Ectodermal cell (in vitro differentiated cells): ENCODE measurements at regions not wholly inside any gene's neighbourhood (a gene's known extent, or its start where the extent isn't known, plus 50 kb on each side); places are given as distances from the start of the nearest gene placed in this dataset.

Experiments used
- H3K27ac ChIP-seq: 2 replicates; pipeline ENCODE4 v1.7.0; 2013; ENCODE audit warnings: mild to moderate bottlenecking, low read depth, low read length; ENCODE audit not compliant: insufficient read depth, poor library complexity, severe bottlenecking
- H3K27me3 ChIP-seq: 2 replicates; pipeline ENCODE4 v1.7.0; 2013; ENCODE audit warnings: mild to moderate bottlenecking, low read length; ENCODE audit not compliant: insufficient read depth, control insufficient read depth, poor library complexity, severe bottlenecking
- H3K36me3 ChIP-seq: one replicate; pipeline ENCODE4 v1.7.0; 2013; ENCODE audit warnings: low read length; ENCODE audit not compliant: control insufficient read depth, insufficient read depth
- H3K4me1 ChIP-seq: one replicate; pipeline ENCODE4 v1.7.0; 2013; ENCODE audit warnings: low read length; ENCODE audit not compliant: control insufficient read depth, insufficient read depth
- H3K4me3 ChIP-seq: 2 replicates; pipeline ENCODE4 v1.7.0; 2013; ENCODE audit warnings: low read depth, low read length, control low read depth; ENCODE audit not compliant: insufficient read depth
- H3K9me3 ChIP-seq: 2 replicates; pipeline ENCODE4 v1.7.0; 2013; ENCODE audit warnings: mild to moderate bottlenecking, low read length, moderate library complexity; ENCODE audit not compliant: control insufficient read depth
- WGBS, 2 experiments: methylation state at CpG; one replicate each; pipeline ENCODE4 v1.1.7; 2013; ENCODE audit warnings: missing lambda C conversion rate in 2 of 2; 5-methylcytosine and 5-hydroxymethylcytosine counted together

DNA sequence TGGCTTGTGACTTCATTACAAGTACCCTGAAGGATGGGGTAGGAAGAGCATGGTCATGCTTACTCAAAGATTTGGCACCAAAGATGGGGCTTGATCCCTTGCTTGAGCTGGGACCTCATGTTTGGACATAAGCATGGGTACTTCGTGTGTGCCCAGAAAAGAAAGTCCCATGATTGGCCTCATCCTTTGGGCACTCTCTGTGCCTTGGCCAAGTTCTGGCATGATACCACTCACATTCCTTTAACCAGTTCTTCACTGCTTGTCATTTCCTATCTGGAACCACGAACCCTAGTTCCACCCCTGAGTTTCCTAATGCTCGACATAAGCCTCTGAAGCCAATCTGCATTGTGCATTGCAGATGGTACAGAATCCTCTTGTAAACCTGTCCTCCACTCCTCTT, 107.0 kb downstream of the NAV1 start:
- Histone ChIP-seq H3K27me3 (peaks cover 53% of the 10 kb centered on the region), H3K9me3 (no peaks in the 10 kb centered on the region)
- WGBS, 2 experiments, result 85 to 89% methylated on average over 3 of the region's 3 CpGs

GRCh38 chr1:201646411-201647022, 107.6 kb downstream of the NAV1 start:
- Histone ChIP-seq H3K27ac (no peak overlapping the region), H3K36me3 (no peaks in the 10 kb centered on the region), H3K9me3 (no peaks in the 10 kb centered on the region), H3K4me3 (no peak overlapping the region), H3K27me3 (peaks cover 54% of the 10 kb centered on the region), H3K4me1 (peaks cover 25% of the 10 kb centered on the region)
- WGBS, 2 experiments, result 88 to 92% methylated on average over 8 of the region's 8 CpGs

More for the DNA sequence above, 107.0 kb downstream of the NAV1 start:
- Histone ChIP-seq H3K27ac (no peak overlapping the region), H3K4me1 (peaks cover 20% of the 10 kb centered on the region), H3K36me3 (no peaks in the 10 kb centered on the region), H3K4me3 (no peak overlapping the region)

DNA sequence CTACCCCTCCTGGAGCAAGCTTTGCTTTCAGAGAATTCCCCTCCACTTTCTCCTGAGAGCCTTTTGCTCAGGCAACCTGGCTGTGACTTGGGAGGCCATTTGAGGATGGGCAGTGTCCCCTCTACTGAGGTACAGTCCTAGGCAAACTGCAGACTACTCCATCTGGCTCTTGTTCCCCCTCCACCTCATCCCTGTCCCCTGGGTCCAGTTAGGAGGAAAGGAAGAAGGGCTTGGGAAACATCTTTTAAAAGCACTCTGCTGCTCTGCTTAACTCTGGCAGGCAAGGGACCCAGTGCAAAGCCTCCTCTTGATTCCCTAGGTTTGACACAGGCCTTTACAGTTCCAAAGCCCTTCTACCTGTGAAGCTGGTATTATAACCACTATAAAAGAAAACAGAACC, 108.2 kb downstream of the NAV1 start:
- Histone ChIP-seq H3K36me3 (no peaks in the 10 kb centered on the region), H3K27ac (no peak overlapping the region), H3K4me3 (no peak overlapping the region), H3K4me1 (peaks cover 31% of the 10 kb centered on the region), H3K9me3 (no peaks in the 10 kb centered on the region), H3K27me3 (peaks cover 54% of the 10 kb centered on the region)

- no peak overlapping the region for H3K27ac ChIP-seq
- H3K4me3 ChIP-seq, result peak overlapping the region; percentile 50
- H3K4me1 ChIP-seq, result peaks cover 36% of the 10 kb centered on the region
- H3K27me3 ChIP-seq, result peaks cover 54% of the 10 kb centered on the region
- no peaks in the 10 kb centered on the region for H3K9me3 ChIP-seq
- 1% methylated on average over 17 of the region's 17 CpGs for WGBS, 2 experiments
- H3K36me3 ChIP-seq, result no peaks in the 10 kb centered on the region
Observed at GRCh38 chr1:201647722-201648065, 108.8 kb downstream of the NAV1 start.

- no peaks in the 10 kb centered on the region for H3K9me3 ChIP-seq
- peaks cover 54% of the 10 kb centered on the region for H3K27me3 ChIP-seq
- no peaks in the 10 kb centered on the region for H3K36me3 ChIP-seq
- peak overlapping the region; percentile 16 for H3K27ac ChIP-seq
- peaks cover 36% of the 10 kb centered on the region for H3K4me1 ChIP-seq
- H3K4me3 ChIP-seq, result peak overlapping the region; percentile 50
- 0% methylated on average over 79 to 80 of the region's 81 CpGs for WGBS, 2 experiments
Observed at GRCh38 chr1:201648066-201648906, 109.4 kb downstream of the NAV1 start.

GRCh38 chr1:201648907-201649721, 110.2 kb downstream of the NAV1 start:
- peaks cover 36% of the 10 kb centered on the region for H3K4me1 ChIP-seq
- no peaks in the 10 kb centered on the region for H3K9me3 ChIP-seq
- H3K27ac ChIP-seq, result no peak overlapping the region
- H3K4me3 ChIP-seq, result peak overlapping the region; percentile 50
- peaks cover 54% of the 10 kb centered on the region for H3K27me3 ChIP-seq
- no peaks in the 10 kb centered on the region for H3K36me3 ChIP-seq
- 0% methylated on average over 52 of the region's 52 CpGs for WGBS, 2 experiments

DNA sequence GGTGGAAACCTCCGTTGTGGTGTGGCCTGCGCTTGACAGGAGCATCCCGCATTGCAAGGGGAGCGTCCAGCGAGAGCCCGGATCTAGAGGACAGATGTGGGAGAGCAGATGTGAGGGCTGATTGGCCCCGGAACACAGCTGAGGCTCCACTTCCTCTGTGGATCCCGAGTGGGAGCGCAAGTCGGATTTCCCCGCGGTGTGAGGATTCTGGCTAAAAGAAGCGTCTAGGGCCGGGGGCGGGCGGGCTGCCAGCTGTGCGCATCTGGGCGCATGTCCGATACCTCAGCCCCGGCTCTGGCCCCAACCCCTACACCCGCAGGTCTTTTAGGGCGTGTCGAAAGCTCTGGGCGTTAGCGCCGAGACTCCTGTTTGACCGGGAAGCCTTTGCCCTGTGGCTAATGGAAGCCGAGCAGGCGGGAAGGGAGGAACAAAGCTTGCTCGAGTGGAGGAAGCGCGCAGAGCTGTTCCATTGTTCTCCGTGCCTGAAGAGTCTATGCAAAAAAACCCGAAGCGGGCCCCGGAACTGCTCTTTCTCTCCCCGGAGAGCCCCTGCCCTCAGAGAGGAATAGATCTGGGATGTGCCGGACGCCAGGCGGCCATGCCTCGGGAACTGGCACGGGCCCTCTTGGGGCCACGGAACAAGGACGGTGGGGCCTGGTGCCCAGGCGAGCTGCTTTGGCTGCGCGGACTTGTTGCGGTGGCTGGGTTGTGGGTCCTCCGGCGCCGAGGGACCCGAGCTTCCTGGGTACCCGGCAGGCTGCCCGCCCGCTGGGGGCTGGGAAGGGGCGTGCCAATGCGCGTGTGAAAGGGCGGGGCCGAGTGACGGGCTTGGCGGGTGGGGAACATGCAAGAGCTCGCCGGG, 111.1 kb downstream of the NAV1 start:
- peaks cover 36% of the 10 kb centered on the region for H3K4me1 ChIP-seq

DNA sequence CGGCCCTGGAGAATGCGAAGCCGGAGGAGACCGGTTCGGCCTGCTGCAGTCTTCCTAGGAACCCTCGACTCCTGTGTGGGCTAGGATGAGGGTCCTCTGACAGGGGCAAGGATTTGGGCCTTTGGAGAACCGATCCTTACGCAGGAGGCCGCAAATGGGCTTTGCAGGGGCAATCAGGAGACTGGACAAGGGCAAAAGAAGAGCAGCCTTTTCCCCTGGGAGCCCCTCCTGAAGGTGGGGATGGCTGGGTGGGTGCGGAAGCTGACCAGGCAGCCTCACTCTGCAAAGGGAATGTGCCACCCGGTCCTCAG, 111.7 kb downstream of the NAV1 start:
- peaks cover 41% of the 10 kb centered on the region for H3K4me1 ChIP-seq
- peaks cover 53% of the 10 kb centered on the region for H3K27me3 ChIP-seq
- no peak overlapping the region for H3K27ac ChIP-seq
- 8% methylated on average over 11 of the region's 11 CpGs for WGBS, 2 experiments
- no peaks in the 10 kb centered on the region for H3K36me3 ChIP-seq
- H3K9me3 ChIP-seq, result no peaks in the 10 kb centered on the region
- H3K4me3 ChIP-seq, result peak overlapping the region; percentile 50

More for the DNA sequence above, 111.1 kb downstream of the NAV1 start:
- WGBS, 2 experiments, result 0 to 1% methylated on average over 64 of the region's 64 CpGs
- H3K27ac ChIP-seq, result no peak overlapping the region
- no peaks in the 10 kb centered on the region for H3K9me3 ChIP-seq
- peak overlapping the region; percentile 50 for H3K4me3 ChIP-seq
- peaks cover 54% of the 10 kb centered on the region for H3K27me3 ChIP-seq
- no peaks in the 10 kb centered on the region for H3K36me3 ChIP-seq

- Histone ChIP-seq H3K4me1 (peaks cover 40% of the 10 kb centered on the region), H3K4me3 (peak overlapping the region; percentile 4), H3K9me3 (no peaks in the 10 kb centered on the region), H3K27ac (no peak overlapping the region), H3K36me3 (no peaks in the 10 kb centered on the region), H3K27me3 (peaks cover 39% of the 10 kb centered on the region)
- WGBS, 2 experiments, result 87 to 89% methylated on average over 5 of the region's 5 CpGs
Observed at GRCh38 chr1:201652181-201652580, 113.3 kb downstream of the NAV1 start.
